ENCODE measurements at regions not wholly inside any gene's neighbourhood (a gene's known extent, or its start where the extent isn't known, plus 50 kb on each side); places are given as distances from the start of the nearest gene placed in this dataset.
"Not testable (repeated sequence)": the region's sequence is repeated elsewhere in the genome, so short reads cannot be mapped to it uniquely, and the experiment has no call there.

- DNase-seq (ENCODE audit: low spot score): not testable (repeated sequence)
Observed at GRCh38 chr16:16448423-16448822, 69.5 kb downstream of the NPIPA7 start.

DNA sequence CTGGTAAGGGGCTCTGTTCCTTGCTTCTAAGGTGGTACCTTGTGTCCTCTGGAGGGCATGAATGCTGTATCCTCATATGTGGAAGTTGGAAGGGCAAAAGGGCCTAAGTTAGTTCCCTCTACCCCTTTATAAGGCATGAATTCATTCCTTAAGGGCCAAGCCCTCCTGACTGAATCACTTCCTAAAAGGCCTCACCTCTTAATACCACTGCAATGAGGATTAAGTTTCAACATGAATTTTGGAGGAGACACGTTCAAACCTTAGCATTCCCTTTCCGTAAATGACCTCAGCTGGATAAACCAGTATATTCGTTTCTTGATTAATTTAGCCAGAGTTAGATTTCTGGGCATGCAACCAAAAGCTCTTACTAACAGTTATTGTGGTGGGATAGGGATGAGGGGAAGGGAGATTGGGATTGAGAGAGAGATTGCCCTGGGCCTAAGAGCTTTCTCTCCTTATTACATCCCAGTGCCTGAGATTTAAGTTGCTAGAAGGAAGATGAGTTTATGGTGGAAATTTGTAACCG is 70.8 kb downstream of the NPIPA7 start:
- DNase-seq (ENCODE audit: low spot score): not testable (repeated sequence)

DNA sequence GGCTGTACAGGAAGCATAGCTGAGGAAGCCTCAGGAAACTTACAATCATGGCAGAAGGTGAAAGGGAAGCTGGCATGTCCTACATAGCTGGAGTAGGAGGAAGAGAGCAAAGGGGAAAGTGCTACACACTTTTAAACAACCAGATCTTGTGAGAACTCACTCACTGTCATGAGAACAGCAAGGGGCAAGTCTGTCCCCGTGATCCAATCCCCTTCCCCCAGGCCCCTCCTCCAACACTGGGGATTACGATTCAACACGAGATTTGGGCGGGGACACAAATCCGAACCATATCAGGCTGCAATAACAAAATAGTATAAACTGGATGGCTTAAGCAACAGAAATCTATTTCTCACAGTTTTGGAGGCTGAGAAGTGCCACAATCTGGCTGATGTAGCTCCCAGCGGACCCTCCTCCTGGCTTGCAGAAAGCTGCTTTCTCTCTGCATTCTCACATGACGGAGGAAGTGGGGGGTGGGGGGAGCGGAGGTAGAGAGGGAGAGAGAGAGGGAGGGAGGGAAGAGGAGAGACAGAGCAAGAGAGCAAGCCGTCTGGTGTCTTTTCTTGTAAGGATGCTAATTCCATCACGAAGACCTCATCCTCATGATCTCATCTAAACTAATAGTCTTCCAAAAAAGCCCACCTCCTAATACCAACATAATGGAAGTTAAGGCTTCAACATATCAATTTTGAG is 72.9 kb downstream of the NPIPA7 start:
- not testable (repeated sequence) for DNase-seq (ENCODE audit: low spot score)

DNA sequence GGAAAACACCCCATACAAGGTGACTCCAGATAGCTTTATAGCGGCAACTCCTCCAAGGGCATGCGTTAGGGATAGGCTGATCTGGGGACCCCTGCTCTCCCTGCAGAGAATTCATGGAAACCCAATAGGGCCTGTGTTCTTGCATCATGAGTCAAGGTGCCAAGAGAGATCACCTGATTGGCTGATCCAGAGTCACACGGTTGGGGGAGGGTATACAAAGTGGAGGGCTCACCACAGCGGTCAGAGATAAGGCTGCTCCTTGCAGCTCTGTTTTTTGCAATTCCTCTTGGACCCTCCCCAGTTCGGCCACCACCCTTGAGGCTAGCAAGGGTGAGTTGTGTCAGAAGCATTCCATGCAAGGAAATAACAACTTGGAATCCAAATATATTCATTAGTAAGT is 79.6 kb downstream of the NPIPA7 start:
- DNase-seq (ENCODE audit: low spot score): not testable (repeated sequence)

DNA sequence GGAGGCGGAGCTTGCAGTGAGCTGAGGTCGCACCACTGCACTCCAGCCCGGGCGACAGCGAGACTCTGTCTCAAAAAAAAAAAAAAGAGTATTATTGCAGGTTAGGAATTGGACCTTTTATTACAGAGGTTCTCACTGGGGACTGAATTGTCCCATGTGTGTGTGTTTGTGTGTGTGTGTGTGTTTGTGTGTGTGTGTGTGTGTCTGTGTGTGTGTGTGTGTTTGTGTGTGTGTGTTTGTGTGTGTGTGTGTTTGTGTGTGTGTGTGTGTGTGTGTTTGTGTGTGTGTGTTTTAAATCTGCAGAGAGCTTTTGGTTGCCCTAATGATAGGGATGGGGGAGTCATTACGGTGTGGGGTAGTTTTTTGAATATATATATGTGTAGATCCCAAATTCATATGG is 84.9 kb downstream of the NPIPA7 start:
- DNase-seq (ENCODE audit: low spot score): not testable (repeated sequence)

GRCh38 chr16:16488919-16489318 is 110.0 kb downstream of the NPIPA7 start:
- not testable (repeated sequence) for DNase-seq (ENCODE audit: low spot score)

- not testable (repeated sequence) for DNase-seq (ENCODE audit: low spot score)
Observed at GRCh38 chr16:16489466-16489865, 110.5 kb downstream of the NPIPA7 start.

DNA sequence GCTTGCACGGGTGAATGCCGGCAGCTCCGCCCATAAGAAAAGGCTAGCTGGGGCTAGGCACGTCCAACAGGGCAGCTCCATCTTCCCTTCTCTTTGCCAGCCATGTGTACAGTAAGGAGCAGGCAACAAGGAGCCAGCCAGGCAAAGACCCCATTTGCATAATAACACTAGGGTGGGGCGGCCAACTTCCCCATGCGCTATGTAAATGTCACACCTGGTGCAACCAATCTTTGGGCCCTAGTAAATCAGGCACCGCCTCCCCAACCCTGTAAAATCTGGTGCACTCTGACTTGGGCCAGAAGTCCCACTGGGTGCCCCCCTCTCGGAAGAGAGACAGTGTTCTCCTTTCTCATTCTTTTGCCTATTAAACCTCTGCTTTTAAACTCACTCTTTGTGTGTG is 115.2 kb downstream of the NPIPA7 start:
- not testable (repeated sequence) for DNase-seq (ENCODE audit: low spot score)

- DNase-seq (ENCODE audit: low spot score): not testable (repeated sequence)
Observed at GRCh38 chr16:16494998-16495397, 116.1 kb downstream of the NPIPA7 start.

GRCh38 chr16:16499875-16500274 is 120.9 kb downstream of the NPIPA7 start:
- not testable (repeated sequence) for DNase-seq (ENCODE audit: low spot score)

DNA sequence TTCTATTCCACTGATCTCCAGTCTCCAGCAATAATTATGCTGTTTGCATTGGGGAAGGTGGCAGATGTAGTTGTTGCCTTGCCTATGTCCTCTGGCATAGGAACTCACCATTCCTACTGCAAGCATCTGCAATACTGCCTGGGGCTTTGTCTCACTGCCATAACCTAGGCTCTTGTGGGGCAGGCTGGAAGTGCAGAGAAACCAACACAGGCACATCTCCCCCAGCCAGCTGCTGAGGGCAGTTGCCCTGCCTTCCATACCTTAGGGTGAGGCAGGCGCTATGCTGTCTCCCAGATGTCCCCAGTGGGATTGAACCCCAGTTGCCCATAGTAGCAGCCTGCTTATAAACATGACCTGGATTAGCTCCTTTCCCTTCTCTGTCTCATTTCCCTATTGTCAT is 128.1 kb downstream of the NPIPA7 start:
- DNase-seq (ENCODE audit: low spot score): not testable (repeated sequence)

DNA sequence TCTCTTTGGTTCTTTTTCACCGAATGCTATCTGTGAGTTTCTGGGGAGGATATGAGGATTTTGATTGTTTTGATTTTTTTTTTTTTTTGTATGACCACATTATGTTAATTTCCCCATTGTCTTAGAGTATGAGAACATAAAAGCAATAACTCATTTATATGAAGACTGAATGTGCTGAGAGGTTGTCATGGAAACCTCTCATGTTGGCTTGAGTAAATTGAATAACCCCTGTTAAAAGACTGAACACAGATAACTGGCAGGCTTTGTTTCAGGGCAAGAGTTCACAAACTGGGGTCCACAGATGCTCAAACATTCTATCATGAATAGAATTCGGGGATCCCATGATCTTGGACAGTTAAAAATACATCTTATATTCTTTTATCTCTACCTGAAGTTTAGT is 129.4 kb downstream of the NPIPA7 start:
- not testable (repeated sequence) for DNase-seq (ENCODE audit: low spot score)

GRCh38 chr16:16519395-16519794 is 140.5 kb downstream of the NPIPA7 start:
- DNase-seq (ENCODE audit: low spot score): not testable (repeated sequence)

DNA sequence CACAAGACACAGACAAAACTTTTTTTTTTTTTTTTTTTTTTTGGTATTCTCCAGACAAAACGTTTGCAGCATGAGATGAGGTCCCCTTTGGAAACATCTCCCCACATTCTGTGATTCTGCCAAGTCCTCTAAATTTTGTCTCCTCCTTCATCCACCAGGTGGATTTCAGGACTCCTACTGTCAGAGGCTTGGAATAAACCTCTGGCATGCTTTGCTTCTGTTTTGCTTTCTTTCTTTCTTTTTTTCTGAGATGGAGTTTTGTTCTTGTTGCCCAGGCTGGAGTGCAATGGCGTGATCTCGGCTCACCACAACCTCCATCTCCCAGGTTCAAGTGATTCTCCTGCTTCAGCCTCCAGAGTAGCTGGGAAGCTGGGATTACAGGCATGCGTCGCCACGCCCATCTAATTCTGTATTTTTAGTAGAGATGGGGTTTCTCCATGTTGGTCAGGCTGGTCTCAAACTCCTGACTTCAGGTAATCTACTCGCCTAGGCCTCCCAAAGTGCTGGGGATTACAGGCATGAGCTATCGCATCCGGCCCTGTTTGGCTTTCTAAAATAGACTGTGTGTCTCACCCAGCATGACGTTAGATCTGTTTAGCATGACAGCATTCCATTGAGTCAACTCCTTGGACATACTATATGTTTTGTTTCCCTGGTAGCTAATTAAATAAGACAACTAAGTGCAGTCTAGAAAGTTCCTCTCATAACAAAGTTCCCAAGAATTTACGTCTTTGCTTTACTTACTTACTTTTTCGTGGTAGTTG is 142.5 kb downstream of the NPIPA7 start:
- not testable (repeated sequence) for DNase-seq (ENCODE audit: low spot score)

GRCh38 chr16:16526998-16527397 is 148.1 kb downstream of the NPIPA7 start:
- DNase-seq (ENCODE audit: low spot score): not testable (repeated sequence)

GRCh38 chr16:16530744-16531143 is 151.8 kb downstream of the NPIPA7 start:
- not testable (repeated sequence) for DNase-seq (ENCODE audit: low spot score)

- DNase-seq (ENCODE audit: low spot score): not testable (repeated sequence)
Observed at GRCh38 chr16:16535565-16535964, 156.6 kb downstream of the NPIPA7 start.

DNA sequence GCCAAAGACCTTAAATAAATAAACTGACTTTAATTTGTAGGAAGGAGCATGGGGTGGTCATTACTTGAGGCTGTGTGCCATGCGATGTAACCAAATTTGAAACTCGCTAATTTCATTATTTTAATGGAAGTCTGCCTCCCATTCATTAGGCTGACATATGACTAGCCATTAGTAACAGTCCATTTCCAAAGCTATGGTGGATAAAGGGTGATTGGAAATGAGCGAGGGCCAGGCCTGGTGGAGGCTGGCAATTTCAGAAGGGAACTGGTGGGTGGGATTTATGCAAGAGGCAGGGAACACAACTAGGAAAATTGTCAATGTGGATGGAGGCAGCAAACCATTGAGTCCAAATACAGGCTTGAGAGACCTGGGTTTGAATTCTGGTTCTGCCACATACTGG is 157.2 kb downstream of the NPIPA7 start:
- not testable (repeated sequence) for DNase-seq (ENCODE audit: low spot score)

- not testable (repeated sequence) for DNase-seq (ENCODE audit: low spot score)
Observed at GRCh38 chr16:16549710-16550109, 170.8 kb downstream of the NPIPA7 start.

- DNase-seq (ENCODE audit: low spot score): not testable (repeated sequence)
Observed at GRCh38 chr16:16550824-16551223, 171.9 kb downstream of the NPIPA7 start.

GRCh38 chr16:16552819-16553340 is 173.9 kb downstream of the NPIPA7 start:
- not testable (repeated sequence) for DNase-seq (ENCODE audit: low spot score)

DNA sequence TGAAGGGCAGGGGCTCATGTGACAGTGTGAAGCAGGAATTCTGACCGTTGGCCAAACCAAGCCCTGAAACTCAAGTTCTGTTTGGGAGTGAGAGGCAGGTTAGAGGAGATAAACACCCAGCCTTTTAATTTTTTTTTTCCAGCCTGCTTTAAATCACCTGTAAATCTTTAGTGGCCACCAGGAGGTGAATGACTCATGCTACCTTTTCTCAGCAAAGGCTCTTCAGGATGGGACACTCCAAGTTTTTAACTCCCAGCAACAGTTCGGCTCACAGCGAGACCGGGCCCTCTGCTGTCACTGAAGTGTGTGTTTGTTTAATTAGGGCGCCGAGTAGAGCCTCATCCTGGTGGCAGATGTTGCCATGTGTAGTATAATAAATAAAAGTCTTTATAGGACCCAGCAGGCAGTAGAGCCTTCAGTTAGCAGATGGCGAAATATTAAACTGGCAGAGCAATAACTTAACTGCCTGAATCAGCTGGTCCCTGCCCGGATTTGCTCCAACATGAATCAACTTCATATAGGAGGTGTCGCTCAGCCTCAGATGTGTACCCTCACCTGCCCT is 180.3 kb downstream of the NPIPA7 start:
- not testable (repeated sequence) for DNase-seq (ENCODE audit: low spot score)
